ENCODE measurements at regions not wholly inside any gene's neighbourhood (a gene's known extent, or its start where the extent isn't known, plus 50 kb on each side); places are given as distances from the start of the nearest gene placed in this dataset.

- peaks cover 8% of the 10 kb centered on the region for H3K9me3 ChIP-seq (ENCODE audit: insufficient read depth, low read length, severe bottlenecking)
- no peak overlapping the region for H3K4me2 ChIP-seq (ENCODE audit: insufficient read depth, low read length)
- DNase-seq (no peak), ATAC-seq (ENCODE audit: insufficient read depth, low read depth) (no peak)
- no peaks in the 10 kb centered on the region for H3K4me1 ChIP-seq (ENCODE audit: insufficient read depth, low read length)
- TF ChIP-seq EZH2 (IDR thresholded peaks at IDR 0.05; ENCODE audit: borderline replicate concordance, low read depth, low read length, severe bottlenecking) (no peak), CTCF (IDR thresholded peaks at IDR 0.05; ENCODE audit: borderline replicate concordance, extremely low read depth, low read length, poor library complexity, severe bottlenecking) (no peak)
- H3K4me3 ChIP-seq (ENCODE audit: low read depth in 1 of 2, low read length in 2 of 2): no peak overlapping the region
- no peaks in the 10 kb centered on the region for H3K27me3 ChIP-seq (ENCODE audit: insufficient read depth, low read length, poor library complexity)
- H3K36me3 ChIP-seq (ENCODE audit: insufficient read depth, low read length): no peaks in the 10 kb centered on the region
- no peak overlapping the region for H3K9ac ChIP-seq (ENCODE audit: low read depth, low read length)
- H2AFZ ChIP-seq (ENCODE audit: low read depth, low read length): no peak overlapping the region
- no peak overlapping the region for H3K27ac ChIP-seq (ENCODE audit: low read length)
- H3K79me2 ChIP-seq (ENCODE audit: insufficient read depth, low read length): no peaks in the 10 kb centered on the region
- H4K20me1 ChIP-seq (ENCODE audit: insufficient read depth, low read length): no peaks in the 10 kb centered on the region
These were observed 604.8 kb upstream of the PFKP start for GRCh38 chr10:2462581-2462980.

DNA sequence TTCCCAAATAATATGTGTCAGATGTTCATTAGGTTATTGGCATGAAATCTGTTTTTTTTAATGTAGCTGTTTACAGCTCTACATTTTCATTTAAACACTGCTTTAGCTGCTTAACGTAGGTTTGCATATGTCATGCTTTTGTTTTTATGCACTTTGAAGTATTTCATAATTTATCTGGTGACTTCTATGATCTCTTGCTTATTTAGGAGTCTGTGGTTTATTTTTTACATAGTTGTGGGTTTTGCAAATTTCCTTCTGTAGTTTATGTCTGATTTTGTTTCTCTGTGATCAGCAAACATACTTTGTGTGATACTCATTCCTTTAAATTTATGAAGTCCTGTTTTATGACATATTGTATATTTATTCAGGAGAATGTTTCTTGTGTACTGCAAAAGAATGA is 606.5 kb upstream of the PFKP start:
- Histone ChIP-seq H3K79me2 (ENCODE audit: insufficient read depth, low read length) (no peaks in the 10 kb centered on the region), H2AFZ (ENCODE audit: low read depth, low read length) (no peak overlapping the region), H3K4me2 (ENCODE audit: insufficient read depth, low read length) (no peak overlapping the region), H4K20me1 (ENCODE audit: insufficient read depth, low read length) (no peaks in the 10 kb centered on the region), H3K9ac (ENCODE audit: low read depth, low read length) (no peak overlapping the region), H3K9me3 (ENCODE audit: insufficient read depth, low read length, severe bottlenecking) (peaks cover 8% of the 10 kb centered on the region), H3K27me3 (ENCODE audit: insufficient read depth, low read length, poor library complexity) (no peaks in the 10 kb centered on the region), H3K27ac (ENCODE audit: low read length) (no peak overlapping the region), H3K4me1 (ENCODE audit: insufficient read depth, low read length) (no peaks in the 10 kb centered on the region), H3K4me3 (ENCODE audit: low read depth in 1 of 2, low read length in 2 of 2) (no peak overlapping the region), H3K36me3 (ENCODE audit: insufficient read depth, low read length) (no peaks in the 10 kb centered on the region)
- ATAC-seq (ENCODE audit: insufficient read depth, low read depth) (no peak), DNase-seq (no peak)
- TF ChIP-seq CTCF (IDR thresholded peaks at IDR 0.05; ENCODE audit: borderline replicate concordance, extremely low read depth, low read length, poor library complexity, severe bottlenecking) (no peak), EZH2 (IDR thresholded peaks at IDR 0.05; ENCODE audit: borderline replicate concordance, low read depth, low read length, severe bottlenecking) (no peak)

GRCh38 chr10:2459713-2460112 is 607.6 kb upstream of the PFKP start:
- Histone ChIP-seq H3K9me3 (ENCODE audit: insufficient read depth, low read length, severe bottlenecking) (peaks cover 8% of the 10 kb centered on the region), H3K36me3 (ENCODE audit: insufficient read depth, low read length) (no peaks in the 10 kb centered on the region), H4K20me1 (ENCODE audit: insufficient read depth, low read length) (no peaks in the 10 kb centered on the region), H3K4me1 (ENCODE audit: insufficient read depth, low read length) (no peaks in the 10 kb centered on the region), H3K9ac (ENCODE audit: low read depth, low read length) (no peak overlapping the region), H3K27ac (ENCODE audit: low read length) (no peak overlapping the region), H3K79me2 (ENCODE audit: insufficient read depth, low read length) (no peaks in the 10 kb centered on the region), H2AFZ (ENCODE audit: low read depth, low read length) (no peak overlapping the region), H3K4me3 (ENCODE audit: low read depth in 1 of 2, low read length in 2 of 2) (no peak overlapping the region), H3K27me3 (ENCODE audit: insufficient read depth, low read length, poor library complexity) (no peaks in the 10 kb centered on the region), H3K4me2 (ENCODE audit: insufficient read depth, low read length) (no peak overlapping the region)
- ATAC-seq (ENCODE audit: insufficient read depth, low read depth): no peak
- TF ChIP-seq EZH2 (IDR thresholded peaks at IDR 0.05; ENCODE audit: borderline replicate concordance, low read depth, low read length, severe bottlenecking) (no peak), CTCF (IDR thresholded peaks at IDR 0.05; ENCODE audit: borderline replicate concordance, extremely low read depth, low read length, poor library complexity, severe bottlenecking) (no peak)
- DNase-seq: no peak

GRCh38 chr10:2456834-2457233 is 610.5 kb upstream of the PFKP start:
- no peak overlapping the region for H3K4me2 ChIP-seq (ENCODE audit: insufficient read depth, low read length)
- no peaks in the 10 kb centered on the region for H4K20me1 ChIP-seq (ENCODE audit: insufficient read depth, low read length)
- H3K4me1 ChIP-seq (ENCODE audit: insufficient read depth, low read length): no peaks in the 10 kb centered on the region
- no peaks in the 10 kb centered on the region for H3K27me3 ChIP-seq (ENCODE audit: insufficient read depth, low read length, poor library complexity)
- H3K27ac ChIP-seq (ENCODE audit: low read length): no peak overlapping the region
- no peaks in the 10 kb centered on the region for H3K79me2 ChIP-seq (ENCODE audit: insufficient read depth, low read length)
- no peak overlapping the region for H3K4me3 ChIP-seq (ENCODE audit: low read depth in 1 of 2, low read length in 2 of 2)
- no peak overlapping the region for H3K9ac ChIP-seq (ENCODE audit: low read depth, low read length)
- DNase-seq (no peak), ATAC-seq (ENCODE audit: insufficient read depth, low read depth) (no peak)
- H3K36me3 ChIP-seq (ENCODE audit: insufficient read depth, low read length): no peaks in the 10 kb centered on the region
- no peak overlapping the region for H2AFZ ChIP-seq (ENCODE audit: low read depth, low read length)
- TF ChIP-seq EZH2 (IDR thresholded peaks at IDR 0.05; ENCODE audit: borderline replicate concordance, low read depth, low read length, severe bottlenecking): no peak
- no peak for TF ChIP-seq CTCF (IDR thresholded peaks at IDR 0.05; ENCODE audit: borderline replicate concordance, extremely low read depth, low read length, poor library complexity, severe bottlenecking)
- H3K9me3 ChIP-seq (ENCODE audit: insufficient read depth, low read length, severe bottlenecking): peaks cover 8% of the 10 kb centered on the region

Data from DND-41 (cell line).